ENCODE measurements at regions not wholly inside any gene's neighbourhood (a gene's known extent, or its start where the extent isn't known, plus 50 kb on each side); places are given as distances from the start of the nearest gene placed in this dataset.

DNA sequence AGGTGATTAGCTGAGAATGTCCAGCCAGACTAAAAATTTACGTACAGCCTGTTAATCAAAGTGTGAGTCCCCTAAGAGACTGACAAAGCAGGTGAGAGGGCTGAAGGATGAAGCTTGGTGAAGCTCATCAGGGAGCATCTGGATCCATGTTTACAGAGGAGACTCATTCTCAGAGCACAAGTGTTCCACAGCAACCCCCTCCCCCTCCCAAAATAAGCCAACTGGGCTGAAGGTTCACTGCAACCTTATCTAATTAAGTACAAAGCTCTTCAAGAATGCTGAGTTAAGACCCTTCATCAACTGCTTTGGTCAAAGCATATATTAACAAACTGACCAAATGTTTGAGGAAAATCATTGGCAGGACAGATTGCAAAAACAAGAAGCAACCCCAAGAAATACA, 262.6 kb upstream of the ZNF385D start:
- TF ChIP-seq, protein P1, sequence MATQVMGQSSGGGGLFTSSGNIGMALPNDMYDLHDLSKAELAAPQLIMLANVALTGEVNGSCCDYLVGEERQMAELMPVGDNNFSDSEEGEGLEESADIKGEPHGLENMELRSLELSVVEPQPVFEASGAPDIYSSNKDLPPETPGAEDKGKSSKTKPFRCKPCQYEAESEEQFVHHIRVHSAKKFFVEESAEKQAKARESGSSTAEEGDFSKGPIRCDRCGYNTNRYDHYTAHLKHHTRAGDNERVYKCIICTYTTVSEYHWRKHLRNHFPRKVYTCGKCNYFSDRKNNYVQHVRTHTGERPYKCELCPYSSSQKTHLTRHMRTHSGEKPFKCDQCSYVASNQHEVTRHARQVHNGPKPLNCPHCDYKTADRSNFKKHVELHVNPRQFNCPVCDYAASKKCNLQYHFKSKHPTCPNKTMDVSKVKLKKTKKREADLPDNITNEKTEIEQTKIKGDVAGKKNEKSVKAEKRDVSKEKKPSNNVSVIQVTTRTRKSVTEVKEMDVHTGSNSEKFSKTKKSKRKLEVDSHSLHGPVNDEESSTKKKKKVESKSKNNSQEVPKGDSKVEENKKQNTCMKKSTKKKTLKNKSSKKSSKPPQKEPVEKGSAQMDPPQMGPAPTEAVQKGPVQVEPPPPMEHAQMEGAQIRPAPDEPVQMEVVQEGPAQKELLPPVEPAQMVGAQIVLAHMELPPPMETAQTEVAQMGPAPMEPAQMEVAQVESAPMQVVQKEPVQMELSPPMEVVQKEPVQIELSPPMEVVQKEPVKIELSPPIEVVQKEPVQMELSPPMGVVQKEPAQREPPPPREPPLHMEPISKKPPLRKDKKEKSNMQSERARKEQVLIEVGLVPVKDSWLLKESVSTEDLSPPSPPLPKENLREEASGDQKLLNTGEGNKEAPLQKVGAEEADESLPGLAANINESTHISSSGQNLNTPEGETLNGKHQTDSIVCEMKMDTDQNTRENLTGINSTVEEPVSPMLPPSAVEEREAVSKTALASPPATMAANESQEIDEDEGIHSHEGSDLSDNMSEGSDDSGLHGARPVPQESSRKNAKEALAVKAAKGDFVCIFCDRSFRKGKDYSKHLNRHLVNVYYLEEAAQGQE (IDR thresholded peaks at IDR 0.05; ENCODE audit: insufficient read depth in 1 of 2, low read depth in 2 of 2, low read length in 2 of 2): no peak
- no peak for TF ChIP-seq SIN3A (IDR thresholded peaks at IDR 0.05; ENCODE audit: borderline replicate concordance, insufficient read depth, low read length)
- TF ChIP-seq TAF1 (IDR thresholded peaks at IDR 0.05; ENCODE audit: borderline replicate concordance, insufficient read depth, low read length): no peak
- no peak for TF ChIP-seq POLR2AphosphoS5 (IDR thresholded peaks at IDR 0.05; ENCODE audit: low read depth, low read length)
- TF ChIP-seq FOXP2 (optimal IDR thresholded peaks at IDR 0.05; ENCODE audit: borderline replicate concordance, extremely low read depth, extremely low read length, insufficient read depth): no peak

DNA sequence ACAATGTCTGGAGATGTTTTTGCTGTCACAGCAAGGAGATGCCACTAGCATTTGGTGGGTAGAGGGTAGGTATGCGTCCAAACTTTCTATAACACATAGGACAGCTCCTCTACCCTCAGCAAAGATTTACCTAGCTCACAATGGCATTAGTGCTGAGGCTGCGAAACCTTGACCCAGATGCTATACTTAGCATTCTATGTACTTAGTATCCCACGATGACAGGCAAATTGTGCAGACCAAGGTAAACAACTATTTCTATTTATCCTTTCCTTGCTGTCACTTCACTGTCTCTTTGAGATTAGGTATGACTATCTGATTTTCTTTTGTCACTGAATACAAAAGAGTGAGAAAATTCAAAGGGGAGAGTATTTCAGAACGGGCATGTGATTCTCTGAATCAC, 265.2 kb upstream of the ZNF385D start:
- TF ChIP-seq, protein P1 (IDR thresholded peaks at IDR 0.05; ENCODE audit: insufficient read depth in 1 of 2, low read depth in 2 of 2, low read length in 2 of 2): no peak
- no peak for TF ChIP-seq FOXP2 (optimal IDR thresholded peaks at IDR 0.05; ENCODE audit: borderline replicate concordance, extremely low read depth, extremely low read length, insufficient read depth)
- TF ChIP-seq POLR2AphosphoS5 (IDR thresholded peaks at IDR 0.05; ENCODE audit: low read depth, low read length): no peak
- no peak for TF ChIP-seq SIN3A (IDR thresholded peaks at IDR 0.05; ENCODE audit: borderline replicate concordance, insufficient read depth, low read length)
- no peak for TF ChIP-seq TAF1 (IDR thresholded peaks at IDR 0.05; ENCODE audit: borderline replicate concordance, insufficient read depth, low read length)

DNA sequence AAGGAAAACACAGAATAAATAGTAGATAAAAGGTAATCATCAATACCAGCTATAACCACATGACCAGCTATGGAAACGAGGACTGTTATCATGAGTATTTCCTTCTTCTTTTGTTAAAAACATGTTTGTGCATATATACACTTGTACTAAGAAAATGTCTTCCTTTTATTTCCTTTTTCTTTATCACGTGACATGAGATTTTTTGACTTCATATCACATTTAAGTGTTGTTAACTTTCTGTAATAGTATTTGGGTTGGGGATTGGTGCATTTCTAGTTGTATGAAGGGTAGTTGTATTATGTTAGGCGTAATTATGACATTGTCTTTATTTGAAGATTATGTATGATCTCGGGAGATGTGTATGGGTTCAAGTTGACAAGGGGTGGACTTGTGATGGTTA, 278.5 kb upstream of the ZNF385D start:
- TF ChIP-seq, protein P1 (IDR thresholded peaks at IDR 0.05; ENCODE audit: insufficient read depth in 1 of 2, low read depth in 2 of 2, low read length in 2 of 2): no peak
- no peak for TF ChIP-seq FOXP2 (optimal IDR thresholded peaks at IDR 0.05; ENCODE audit: borderline replicate concordance, extremely low read depth, extremely low read length, insufficient read depth)
- TF ChIP-seq SIN3A (IDR thresholded peaks at IDR 0.05; ENCODE audit: borderline replicate concordance, insufficient read depth, low read length): no peak
- no peak for TF ChIP-seq POLR2AphosphoS5 (IDR thresholded peaks at IDR 0.05; ENCODE audit: low read depth, low read length)
- no peak for TF ChIP-seq TAF1 (IDR thresholded peaks at IDR 0.05; ENCODE audit: borderline replicate concordance, insufficient read depth, low read length)

DNA sequence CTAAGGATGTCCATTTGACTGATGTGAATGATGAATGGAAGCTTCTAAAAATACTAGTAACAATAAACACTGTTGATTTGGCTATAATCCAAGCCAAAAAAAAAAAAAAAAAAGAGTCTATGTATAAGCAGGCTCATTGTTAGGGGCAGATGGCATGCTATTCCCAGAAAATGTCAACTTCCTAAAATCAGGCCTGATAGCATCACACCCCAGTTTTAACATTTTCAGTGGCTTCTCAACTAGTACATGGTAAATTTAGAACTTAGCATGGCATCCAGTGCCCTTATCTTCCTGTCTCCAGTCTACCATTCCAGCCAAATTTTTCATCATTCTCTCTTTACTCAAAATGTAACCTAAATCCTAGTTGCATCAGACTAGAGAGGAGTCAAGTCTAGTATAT, 288.2 kb upstream of the ZNF385D start:
- TF ChIP-seq, protein P1 (IDR thresholded peaks at IDR 0.05; ENCODE audit: insufficient read depth in 1 of 2, low read depth in 2 of 2, low read length in 2 of 2): no peak
- TF ChIP-seq TAF1 (IDR thresholded peaks at IDR 0.05; ENCODE audit: borderline replicate concordance, insufficient read depth, low read length) (no peak), FOXP2 (optimal IDR thresholded peaks at IDR 0.05; ENCODE audit: borderline replicate concordance, extremely low read depth, extremely low read length, insufficient read depth) (no peak), SIN3A (IDR thresholded peaks at IDR 0.05; ENCODE audit: borderline replicate concordance, insufficient read depth, low read length) (no peak), POLR2AphosphoS5 (IDR thresholded peaks at IDR 0.05; ENCODE audit: low read depth, low read length) (no peak)

DNA sequence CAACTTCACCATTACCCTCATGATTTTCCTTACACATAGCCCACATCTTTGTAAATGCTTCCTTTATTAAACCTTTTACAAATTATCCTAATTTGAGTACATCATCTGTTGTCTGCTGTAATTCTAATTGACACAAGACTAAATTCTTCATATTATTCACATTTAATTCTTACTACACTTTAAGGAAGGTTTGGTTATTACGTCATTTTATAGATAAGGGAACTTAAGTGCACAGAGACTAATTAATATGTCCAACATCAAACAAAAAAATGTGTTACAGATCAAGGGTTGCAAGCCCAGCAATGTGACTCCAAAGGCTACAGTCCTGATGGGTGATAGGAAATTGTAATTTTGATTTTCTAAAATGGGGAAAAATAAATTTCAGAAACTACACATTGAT, 289.1 kb upstream of the ZNF385D start:
- TF ChIP-seq FOXP2 (optimal IDR thresholded peaks at IDR 0.05; ENCODE audit: borderline replicate concordance, extremely low read depth, extremely low read length, insufficient read depth) (no peak), SIN3A (IDR thresholded peaks at IDR 0.05; ENCODE audit: borderline replicate concordance, insufficient read depth, low read length) (no peak), TAF1 (IDR thresholded peaks at IDR 0.05; ENCODE audit: borderline replicate concordance, insufficient read depth, low read length) (no peak)
